ENCODE measurements at regions not wholly inside any gene's neighbourhood (a gene's known extent, or its start where the extent isn't known, plus 50 kb on each side); places are given as distances from the start of the nearest gene placed in this dataset.

- no peaks in the 10 kb centered on the region for H3K27me3 ChIP-seq (replicated peaks; ENCODE audit: control insufficient read depth, insufficient read depth, low read length, poor library complexity, severe bottlenecking)
- no peak for DNase-seq
- no peak overlapping the region for H3K27ac ChIP-seq (ENCODE audit: insufficient read depth, low read length, poor library complexity, severe bottlenecking)
- no peaks in the 10 kb centered on the region for H3K9me3 ChIP-seq (ENCODE audit: control insufficient read depth, low read length)
- no peak overlapping the region for H3K4me3 ChIP-seq (ENCODE audit: insufficient read depth, low read depth, low read length, poor library complexity, severe bottlenecking)
- no peaks in the 10 kb centered on the region for H3K36me3 ChIP-seq (ENCODE audit: control insufficient read depth, insufficient read depth, low read length)
- no peaks in the 10 kb centered on the region for H3K4me1 ChIP-seq (ENCODE audit: control insufficient read depth, insufficient read depth, low read length, poor library complexity, severe bottlenecking)
These were observed 89.9 kb upstream of the PTCH1 start for GRCh38 chr9:95606489-95607350.

DNA sequence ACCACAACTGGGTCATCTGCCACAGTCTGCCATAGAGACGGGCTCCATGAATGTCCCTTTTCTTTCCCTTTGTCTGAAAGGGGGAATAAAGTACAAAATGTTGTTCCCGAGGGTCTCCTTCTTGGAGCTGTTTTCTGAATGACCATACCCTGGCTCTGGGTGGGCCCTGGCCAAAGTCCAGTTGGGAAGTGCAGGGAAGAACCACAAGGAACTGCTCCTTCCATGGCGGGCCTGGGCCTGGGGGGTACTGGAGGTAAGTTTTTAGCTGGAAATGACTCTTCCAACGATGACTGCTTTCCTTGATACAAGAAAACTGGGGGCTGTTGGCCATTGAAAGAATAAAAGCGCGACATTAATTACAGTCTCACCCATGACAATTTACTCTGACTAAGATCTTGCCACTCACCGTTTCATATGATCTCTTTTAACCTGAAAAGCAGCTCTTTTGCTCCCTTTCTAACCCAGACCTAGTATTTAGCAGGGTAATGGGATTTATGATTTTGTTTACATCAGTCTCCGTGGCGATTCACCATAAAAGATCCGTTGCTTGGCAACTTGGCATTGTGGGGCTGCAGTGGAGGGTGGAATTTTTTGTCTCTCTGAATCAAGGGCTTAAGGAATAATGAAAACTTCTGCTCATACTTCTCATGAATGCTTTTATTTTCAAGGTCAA lies 89.2 kb upstream of the PTCH1 start:
- DNase-seq, result no peak
- Histone ChIP-seq H3K4me3 (ENCODE audit: insufficient read depth, low read depth, low read length, poor library complexity, severe bottlenecking) (no peak overlapping the region), H3K9me3 (ENCODE audit: control insufficient read depth, low read length) (no peaks in the 10 kb centered on the region), H3K27ac (ENCODE audit: insufficient read depth, low read length, poor library complexity, severe bottlenecking) (no peak overlapping the region), H3K36me3 (ENCODE audit: control insufficient read depth, insufficient read depth, low read length) (no peaks in the 10 kb centered on the region), H3K4me1 (ENCODE audit: control insufficient read depth, insufficient read depth, low read length, poor library complexity, severe bottlenecking) (no peaks in the 10 kb centered on the region), H3K27me3 (replicated peaks; ENCODE audit: control insufficient read depth, insufficient read depth, low read length, poor library complexity, severe bottlenecking) (no peaks in the 10 kb centered on the region)

- no peaks in the 10 kb centered on the region for H3K4me1 ChIP-seq (ENCODE audit: control insufficient read depth, insufficient read depth, low read length, poor library complexity, severe bottlenecking)
- H3K27ac ChIP-seq (ENCODE audit: insufficient read depth, low read length, poor library complexity, severe bottlenecking), result no peak overlapping the region
- no peaks in the 10 kb centered on the region for H3K36me3 ChIP-seq (ENCODE audit: control insufficient read depth, insufficient read depth, low read length)
- no peak overlapping the region for H3K4me3 ChIP-seq (ENCODE audit: insufficient read depth, low read depth, low read length, poor library complexity, severe bottlenecking)
- no peaks in the 10 kb centered on the region for H3K27me3 ChIP-seq (replicated peaks; ENCODE audit: control insufficient read depth, insufficient read depth, low read length, poor library complexity, severe bottlenecking)
- H3K9me3 ChIP-seq (ENCODE audit: control insufficient read depth, low read length), result no peaks in the 10 kb centered on the region
- DNase-seq, result no peak
These were observed 88.3 kb upstream of the PTCH1 start for GRCh38 chr9:95605101-95605500.

DNA sequence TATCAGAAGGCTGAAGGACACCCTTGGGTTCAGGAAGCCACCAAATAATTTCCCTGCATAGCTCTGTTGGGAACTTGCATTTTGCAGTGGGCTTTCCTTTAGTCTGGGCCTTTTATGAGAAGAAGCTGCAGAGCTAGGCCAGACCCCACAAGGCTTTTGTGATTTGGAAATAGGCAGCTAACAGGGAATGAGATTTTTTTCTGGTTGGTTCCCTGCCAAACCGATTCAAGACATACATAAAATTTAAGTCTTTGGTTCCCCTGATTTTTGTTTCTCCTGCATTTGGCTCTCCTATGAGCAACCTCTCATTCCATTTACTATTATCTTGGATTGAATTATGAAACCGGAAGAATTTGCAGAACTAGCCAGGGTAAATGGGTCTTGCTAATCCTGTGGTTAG lies 81.5 kb upstream of the PTCH1 start:
- H3K9me3 ChIP-seq (ENCODE audit: control insufficient read depth, low read length), result no peaks in the 10 kb centered on the region
- H3K27ac ChIP-seq (ENCODE audit: insufficient read depth, low read length, poor library complexity, severe bottlenecking), result no peak overlapping the region
- no peaks in the 10 kb centered on the region for H3K36me3 ChIP-seq (ENCODE audit: control insufficient read depth, insufficient read depth, low read length)
- H3K4me3 ChIP-seq (ENCODE audit: insufficient read depth, low read depth, low read length, poor library complexity, severe bottlenecking), result no peak overlapping the region
- H3K4me1 ChIP-seq (ENCODE audit: control insufficient read depth, insufficient read depth, low read length, poor library complexity, severe bottlenecking), result no peaks in the 10 kb centered on the region
- no peaks in the 10 kb centered on the region for H3K27me3 ChIP-seq (replicated peaks; ENCODE audit: control insufficient read depth, insufficient read depth, low read length, poor library complexity, severe bottlenecking)
- DNase-seq, result no peak

DNA sequence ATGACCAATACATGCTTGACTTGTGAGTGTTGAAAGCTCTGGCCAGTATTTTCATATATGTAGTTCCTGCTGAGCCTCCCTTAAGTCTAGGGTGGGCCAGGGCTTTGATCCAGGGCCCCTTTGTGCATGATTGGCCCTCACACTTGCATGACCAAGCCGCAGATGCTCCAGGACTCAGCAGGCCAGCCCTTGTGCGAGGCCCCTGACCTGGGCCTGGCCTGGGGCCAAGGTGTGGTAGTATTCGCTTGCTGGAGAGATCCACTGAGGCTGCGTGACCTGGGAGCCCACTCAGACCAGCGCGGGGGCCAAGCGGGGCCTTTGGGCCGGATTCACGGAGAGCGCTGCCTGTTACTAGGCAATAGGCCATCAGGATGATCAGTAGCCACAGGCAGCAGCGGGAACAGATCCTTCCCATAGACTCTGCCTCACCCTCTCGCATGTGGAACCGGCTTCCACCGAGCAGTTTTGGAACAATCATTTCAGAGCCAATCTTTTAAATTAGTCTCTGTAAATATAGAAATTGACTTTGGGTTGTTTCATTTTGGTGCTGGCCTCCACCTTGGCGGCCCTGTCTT lies 79.0 kb upstream of the PTCH1 start:
- no peaks in the 10 kb centered on the region for H3K9me3 ChIP-seq (ENCODE audit: control insufficient read depth, low read length)
- DNase-seq, result no peak
- no peaks in the 10 kb centered on the region for H3K27me3 ChIP-seq (replicated peaks; ENCODE audit: control insufficient read depth, insufficient read depth, low read length, poor library complexity, severe bottlenecking)
- H3K4me1 ChIP-seq (ENCODE audit: control insufficient read depth, insufficient read depth, low read length, poor library complexity, severe bottlenecking), result no peaks in the 10 kb centered on the region
- H3K27ac ChIP-seq (ENCODE audit: insufficient read depth, low read length, poor library complexity, severe bottlenecking), result no peak overlapping the region
- H3K4me3 ChIP-seq (ENCODE audit: insufficient read depth, low read depth, low read length, poor library complexity, severe bottlenecking), result no peak overlapping the region
- H3K36me3 ChIP-seq (ENCODE audit: control insufficient read depth, insufficient read depth, low read length), result no peaks in the 10 kb centered on the region

DNA sequence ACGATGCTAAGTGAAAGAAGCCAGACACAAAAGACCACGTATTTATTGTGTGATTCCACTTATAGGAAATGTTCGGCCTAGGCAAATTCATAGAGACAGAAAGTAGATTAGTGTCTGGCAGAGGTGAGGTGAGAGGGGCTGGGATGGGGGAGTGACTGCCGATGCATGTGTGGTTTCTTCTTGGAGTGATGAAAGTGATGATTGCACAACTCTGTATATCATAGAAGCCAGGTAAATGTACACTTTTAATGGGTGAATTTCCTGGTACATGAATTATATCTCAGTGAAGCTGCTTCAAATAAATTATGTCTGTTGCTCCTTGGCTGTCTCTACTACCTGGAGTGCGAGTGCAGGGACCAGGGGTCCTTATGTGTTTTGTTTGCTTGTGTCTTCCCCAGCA lies 76.2 kb upstream of the PTCH1 start:
- no peaks in the 10 kb centered on the region for H3K4me1 ChIP-seq (ENCODE audit: control insufficient read depth, insufficient read depth, low read length, poor library complexity, severe bottlenecking)
- H3K4me3 ChIP-seq (ENCODE audit: insufficient read depth, low read depth, low read length, poor library complexity, severe bottlenecking), result no peak overlapping the region
- no peak for DNase-seq
- no peaks in the 10 kb centered on the region for H3K9me3 ChIP-seq (ENCODE audit: control insufficient read depth, low read length)
- no peak overlapping the region for H3K27ac ChIP-seq (ENCODE audit: insufficient read depth, low read length, poor library complexity, severe bottlenecking)
- no peaks in the 10 kb centered on the region for H3K36me3 ChIP-seq (ENCODE audit: control insufficient read depth, insufficient read depth, low read length)
- no peaks in the 10 kb centered on the region for H3K27me3 ChIP-seq (replicated peaks; ENCODE audit: control insufficient read depth, insufficient read depth, low read length, poor library complexity, severe bottlenecking)

- H3K4me3 ChIP-seq (ENCODE audit: insufficient read depth, low read depth, low read length, poor library complexity, severe bottlenecking), result no peak overlapping the region
- no peaks in the 10 kb centered on the region for H3K27me3 ChIP-seq (replicated peaks; ENCODE audit: control insufficient read depth, insufficient read depth, low read length, poor library complexity, severe bottlenecking)
- H3K9me3 ChIP-seq (ENCODE audit: control insufficient read depth, low read length), result no peaks in the 10 kb centered on the region
- no peaks in the 10 kb centered on the region for H3K36me3 ChIP-seq (ENCODE audit: control insufficient read depth, insufficient read depth, low read length)
- H3K4me1 ChIP-seq (ENCODE audit: control insufficient read depth, insufficient read depth, low read length, poor library complexity, severe bottlenecking), result no peaks in the 10 kb centered on the region
- no peak overlapping the region for H3K27ac ChIP-seq (ENCODE audit: insufficient read depth, low read length, poor library complexity, severe bottlenecking)
- no peak for DNase-seq
These were observed 72.2 kb upstream of the PTCH1 start for GRCh38 chr9:95588724-95589588.

GRCh38 chr9:95587021-95587964 lies 70.5 kb upstream of the PTCH1 start:
- Histone ChIP-seq H3K4me3 (ENCODE audit: insufficient read depth, low read depth, low read length, poor library complexity, severe bottlenecking) (no peak overlapping the region), H3K36me3 (ENCODE audit: control insufficient read depth, insufficient read depth, low read length) (no peaks in the 10 kb centered on the region), H3K27me3 (replicated peaks; ENCODE audit: control insufficient read depth, insufficient read depth, low read length, poor library complexity, severe bottlenecking) (no peaks in the 10 kb centered on the region), H3K27ac (ENCODE audit: insufficient read depth, low read length, poor library complexity, severe bottlenecking) (no peak overlapping the region), H3K4me1 (ENCODE audit: control insufficient read depth, insufficient read depth, low read length, poor library complexity, severe bottlenecking) (no peaks in the 10 kb centered on the region), H3K9me3 (ENCODE audit: control insufficient read depth, low read length) (no peaks in the 10 kb centered on the region)
- DNase-seq, result no peak

DNA sequence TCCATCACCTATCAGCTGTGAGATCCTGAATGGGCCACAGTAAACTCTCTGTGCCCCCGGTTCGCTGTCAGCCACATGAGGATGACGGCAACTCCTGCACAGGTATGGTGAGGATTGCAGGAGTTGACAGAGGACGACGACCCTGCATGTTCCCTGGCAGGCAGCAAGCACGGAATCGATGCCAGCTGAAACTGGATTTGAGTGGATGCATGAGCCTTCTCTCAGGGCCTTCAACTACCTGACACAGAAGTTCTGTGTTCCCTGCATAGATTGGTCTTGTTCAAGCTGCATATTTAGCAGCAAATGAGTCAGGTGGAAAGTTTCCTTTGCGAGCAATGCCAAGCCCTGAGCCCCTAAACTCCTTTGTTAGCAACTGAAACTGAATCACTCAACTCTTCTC lies 69.6 kb upstream of the PTCH1 start:
- no peak overlapping the region for H3K27ac ChIP-seq (ENCODE audit: insufficient read depth, low read length, poor library complexity, severe bottlenecking)
- no peaks in the 10 kb centered on the region for H3K27me3 ChIP-seq (replicated peaks; ENCODE audit: control insufficient read depth, insufficient read depth, low read length, poor library complexity, severe bottlenecking)
- DNase-seq, result no peak
- no peak overlapping the region for H3K4me3 ChIP-seq (ENCODE audit: insufficient read depth, low read depth, low read length, poor library complexity, severe bottlenecking)
- no peaks in the 10 kb centered on the region for H3K9me3 ChIP-seq (ENCODE audit: control insufficient read depth, low read length)
- no peaks in the 10 kb centered on the region for H3K4me1 ChIP-seq (ENCODE audit: control insufficient read depth, insufficient read depth, low read length, poor library complexity, severe bottlenecking)
- no peaks in the 10 kb centered on the region for H3K36me3 ChIP-seq (ENCODE audit: control insufficient read depth, insufficient read depth, low read length)

Data from effector memory CD4-positive, alpha-beta T cell (primary cell).